ENCODE measurements at regions not wholly inside any gene's neighbourhood (a gene's known extent, or its start where the extent isn't known, plus 50 kb on each side); places are given as distances from the start of the nearest gene placed in this dataset.
A peak's percentile ranks its signal among the peaks of the same experiment; 100 is the strongest.

GRCh38 chr6:170000071-170000843, 248.8 kb downstream of the ERMARD start:
- no peak overlapping the region for H2BK120ac ChIP-seq (ENCODE audit: low read depth, low read length)

DNA sequence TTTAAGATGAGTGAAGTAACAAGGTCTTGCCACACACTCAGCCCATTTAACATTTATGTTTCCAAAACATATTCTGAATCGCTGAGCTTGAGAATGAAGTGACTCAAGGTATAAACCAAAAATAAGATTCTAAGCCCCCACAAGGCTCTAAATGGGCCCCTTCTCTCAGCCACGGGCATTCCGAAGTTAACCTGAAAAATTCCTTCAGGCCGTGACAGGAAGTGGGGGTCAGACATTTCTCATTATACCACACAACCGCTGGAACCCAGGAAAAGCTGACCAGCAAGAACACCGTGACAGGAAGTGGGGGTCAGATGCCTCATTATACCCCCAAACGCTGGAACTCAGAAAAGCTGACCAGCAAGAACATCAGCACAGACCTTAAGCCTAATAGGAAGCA, 247.9 kb downstream of the ERMARD start:
- H3K9ac ChIP-seq (ENCODE audit: low read depth, low read length, poor library complexity), result no peak overlapping the region
- peaks cover 0 to 3% of the 10 kb centered on the region in 2 donors for H3K36me3 ChIP-seq (replicated peaks in 1 of 2; ENCODE audit: control insufficient read depth in 2 of 2, insufficient read depth in 2 of 2, low read length in 2 of 2)
- no peak overlapping the region for H3K18ac ChIP-seq (ENCODE audit: low read length)
- H3K79me1 ChIP-seq (ENCODE audit: low read depth, low read length), result no peaks in the 10 kb centered on the region
- peaks cover 11% of the 10 kb centered on the region in 2 donors for H3K9me3 ChIP-seq (replicated peaks in 1 of 2; ENCODE audit: control insufficient read depth in 2 of 2, insufficient read depth in 1 of 2, low read depth in 1 of 2, low read length in 2 of 2)
- no peak overlapping the region for H2BK120ac ChIP-seq (ENCODE audit: low read depth, low read length)
- no peak overlapping the region for H3K4me3 ChIP-seq (ENCODE audit: low read length in 2 of 2)
- H3K27ac ChIP-seq (replicated peaks; ENCODE audit: low read length), result no peak overlapping the region
- H2BK12ac ChIP-seq (ENCODE audit: low read length), result no peak overlapping the region
- no peak overlapping the region for H4K91ac ChIP-seq (ENCODE audit: low read depth, low read length, poor library complexity)
- no peak overlapping the region for H3K4me2 ChIP-seq (ENCODE audit: insufficient read depth, low read length, poor library complexity, severe bottlenecking)
- no peaks in the 10 kb centered on the region for H3K4me1 ChIP-seq (ENCODE audit: control insufficient read depth in 2 of 2, insufficient read depth in 1 of 2, low read depth in 1 of 2, low read length in 2 of 2)
- no CpG with 5 or more reads among the region's 7 CpGs for WGBS, 2 donors (ENCODE audit: extremely low coverage in 2 of 2, insufficient read length in 2 of 2, insufficient replicate concordance in 1 of 2)
- DNase-seq (ENCODE audit: low spot score), result no peak
- H3K27me3 ChIP-seq (ENCODE audit: control insufficient read depth in 3 of 3, insufficient read depth in 3 of 3, low read depth in 1 of 3, low read length in 3 of 3), result peaks cover 0 to 3% (median 0%) of the 10 kb centered on the region in 3 experiments
- no peak overlapping the region for H2BK5ac ChIP-seq (ENCODE audit: low read length)
- no peak overlapping the region for H4K8ac ChIP-seq (ENCODE audit: low read depth, low read length)
- H2AFZ ChIP-seq (ENCODE audit: low read length), result peak overlapping the region; percentile 33
- H3K14ac ChIP-seq (ENCODE audit: low read length), result no peak overlapping the region
- no peak overlapping the region for H3K23ac ChIP-seq (ENCODE audit: low read depth, low read length, poor library complexity)
- H2AK5ac ChIP-seq (ENCODE audit: low read depth, low read length), result no peak overlapping the region
- H3K4ac ChIP-seq (ENCODE audit: low read length), result no peak overlapping the region
- no peak overlapping the region for H2BK15ac ChIP-seq (ENCODE audit: low read length)

More at GRCh38 chr6:170000071-170000843, 248.8 kb downstream of the ERMARD start:
- Histone ChIP-seq H4K8ac (ENCODE audit: low read depth, low read length) (no peak overlapping the region), H3K9me3 (replicated peaks in 1 of 2; ENCODE audit: control insufficient read depth in 2 of 2, insufficient read depth in 1 of 2, low read depth in 1 of 2, low read length in 2 of 2) (peaks cover 13 to 18% of the 10 kb centered on the region in 2 donors), H2BK15ac (ENCODE audit: low read length) (no peak overlapping the region), H3K23ac (ENCODE audit: low read depth, low read length, poor library complexity) (no peak overlapping the region), H3K4ac (ENCODE audit: low read length) (no peak overlapping the region), H4K91ac (ENCODE audit: low read depth, low read length, poor library complexity) (no peak overlapping the region), H2BK5ac (ENCODE audit: low read length) (no peak overlapping the region), H3K4me3 (ENCODE audit: low read length in 2 of 2) (no peak overlapping the region), H2BK12ac (ENCODE audit: low read length) (no peak overlapping the region), H3K18ac (ENCODE audit: low read length) (no peak overlapping the region), H3K4me2 (ENCODE audit: insufficient read depth, low read length, poor library complexity, severe bottlenecking) (no peak overlapping the region), H3K27me3 (ENCODE audit: control insufficient read depth in 3 of 3, insufficient read depth in 3 of 3, low read depth in 1 of 3, low read length in 3 of 3) (peaks cover 0 to 3% (median 0%) of the 10 kb centered on the region in 3 experiments), H3K36me3 (replicated peaks in 1 of 2; ENCODE audit: control insufficient read depth in 2 of 2, insufficient read depth in 2 of 2, low read length in 2 of 2) (peaks cover 0 to 3% of the 10 kb centered on the region in 2 donors), H3K4me1 (ENCODE audit: control insufficient read depth in 2 of 2, insufficient read depth in 1 of 2, low read depth in 1 of 2, low read length in 2 of 2) (no peaks in the 10 kb centered on the region), H3K79me1 (ENCODE audit: low read depth, low read length) (no peaks in the 10 kb centered on the region), H2AK5ac (ENCODE audit: low read depth, low read length) (no peak overlapping the region), H3K14ac (ENCODE audit: low read length) (no peak overlapping the region), H2AFZ (ENCODE audit: low read length) (no peak overlapping the region), H3K9ac (ENCODE audit: low read depth, low read length, poor library complexity) (no peak overlapping the region), H3K27ac (replicated peaks; ENCODE audit: low read length) (no peak overlapping the region)
- DNase-seq (ENCODE audit: low spot score), result no peak
- WGBS, 2 donors (ENCODE audit: extremely low coverage in 2 of 2, insufficient read length in 2 of 2, insufficient replicate concordance in 1 of 2), result no CpG with 5 or more reads among the region's 8 CpGs

DNA sequence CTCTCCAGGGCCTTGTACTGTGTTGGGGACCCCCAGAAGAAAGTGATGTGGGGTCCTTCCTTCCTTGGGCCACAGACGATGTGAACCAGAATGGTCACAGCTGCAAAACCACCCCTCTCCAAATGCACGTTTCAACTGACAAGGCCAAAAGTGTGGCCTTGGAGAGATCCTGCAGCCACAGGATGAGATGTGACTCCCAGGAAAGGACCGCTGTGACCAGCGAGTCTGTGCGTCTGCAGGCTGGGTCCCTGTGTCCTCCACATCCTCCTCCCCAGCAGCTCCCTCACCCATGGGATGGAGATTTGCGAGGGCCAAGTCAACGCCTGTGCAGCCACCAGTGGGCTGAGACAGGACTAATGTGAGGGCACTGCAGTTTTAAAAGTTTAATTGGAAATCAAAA, 247.0 kb downstream of the ERMARD start:
- Histone ChIP-seq H2BK12ac (ENCODE audit: low read length) (no peak overlapping the region), H2BK15ac (ENCODE audit: low read length) (no peak overlapping the region), H2BK5ac (ENCODE audit: low read length) (no peak overlapping the region), H3K4me3 (ENCODE audit: low read length in 2 of 2) (no peak overlapping the region), H4K8ac (ENCODE audit: low read depth, low read length) (no peak overlapping the region), H3K79me1 (ENCODE audit: low read depth, low read length) (no peaks in the 10 kb centered on the region), H3K36me3 (replicated peaks in 1 of 2; ENCODE audit: control insufficient read depth in 2 of 2, insufficient read depth in 2 of 2, low read length in 2 of 2) (peaks cover 0 to 3% of the 10 kb centered on the region in 2 donors), H4K91ac (ENCODE audit: low read depth, low read length, poor library complexity) (no peak overlapping the region), H2AK5ac (ENCODE audit: low read depth, low read length) (no peak overlapping the region), H2BK120ac (ENCODE audit: low read depth, low read length) (no peak overlapping the region), H3K14ac (ENCODE audit: low read length) (no peak overlapping the region), H3K27me3 (ENCODE audit: control insufficient read depth in 3 of 3, insufficient read depth in 3 of 3, low read depth in 1 of 3, low read length in 3 of 3) (peaks cover 0 to 3% (median 0%) of the 10 kb centered on the region in 3 experiments), H2AFZ (ENCODE audit: low read length) (no peak overlapping the region), H3K4ac (ENCODE audit: low read length) (no peak overlapping the region), H3K9me3 (replicated peaks in 1 of 2; ENCODE audit: control insufficient read depth in 2 of 2, insufficient read depth in 1 of 2, low read depth in 1 of 2, low read length in 2 of 2) (peaks cover 6 to 10% of the 10 kb centered on the region in 2 donors), H3K4me2 (ENCODE audit: insufficient read depth, low read length, poor library complexity, severe bottlenecking) (no peak overlapping the region), H3K9ac (ENCODE audit: low read depth, low read length, poor library complexity) (no peak overlapping the region), H3K27ac (replicated peaks; ENCODE audit: low read length) (no peak overlapping the region), H3K4me1 (ENCODE audit: control insufficient read depth in 2 of 2, insufficient read depth in 1 of 2, low read depth in 1 of 2, low read length in 2 of 2) (peaks cover 0 to 1% of the 10 kb centered on the region in 2 donors), H3K18ac (ENCODE audit: low read length) (peak overlapping the region; percentile 44), H3K23ac (ENCODE audit: low read depth, low read length, poor library complexity) (no peak overlapping the region)
- no CpG with 5 or more reads among the region's 7 CpGs for WGBS, 2 donors (ENCODE audit: extremely low coverage in 2 of 2, insufficient read length in 2 of 2, insufficient replicate concordance in 1 of 2)
- no peak for DNase-seq (ENCODE audit: low spot score)

DNA sequence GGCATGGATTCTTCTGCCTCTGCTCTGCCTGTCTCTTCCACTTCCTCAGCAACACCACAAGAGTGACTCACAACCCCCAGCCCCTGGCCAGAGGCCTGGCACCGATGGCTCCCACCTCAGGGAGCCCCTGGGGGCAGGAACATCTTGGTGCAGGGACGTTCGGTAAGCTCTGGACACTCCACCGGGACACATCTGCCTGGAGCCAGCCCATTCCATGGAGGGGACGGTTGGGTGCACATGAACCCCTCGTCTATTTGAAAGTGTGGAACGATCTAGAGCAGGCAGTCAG, 246.5 kb downstream of the ERMARD start:
- H2BK12ac ChIP-seq (ENCODE audit: low read length), result no peak overlapping the region
- no peak overlapping the region for H2BK5ac ChIP-seq (ENCODE audit: low read length)
- no peaks in the 10 kb centered on the region for H3K79me1 ChIP-seq (ENCODE audit: low read depth, low read length)
- H3K4me1 ChIP-seq (ENCODE audit: control insufficient read depth in 2 of 2, insufficient read depth in 1 of 2, low read depth in 1 of 2, low read length in 2 of 2), result peaks cover 0 to 1% of the 10 kb centered on the region in 2 donors
- H2BK120ac ChIP-seq (ENCODE audit: low read depth, low read length), result no peak overlapping the region
- no CpG with 5 or more reads among the region's 7 CpGs for WGBS, 2 donors (ENCODE audit: extremely low coverage in 2 of 2, insufficient read length in 2 of 2, insufficient replicate concordance in 1 of 2)
- no peak overlapping the region for H2AFZ ChIP-seq (ENCODE audit: low read length)
- no peak overlapping the region for H3K4me3 ChIP-seq (ENCODE audit: low read length in 2 of 2)
- H4K91ac ChIP-seq (ENCODE audit: low read depth, low read length, poor library complexity), result no peak overlapping the region
- no peak overlapping the region for H2BK15ac ChIP-seq (ENCODE audit: low read length)
- peak overlapping the region; percentile 48 for H2AK5ac ChIP-seq (ENCODE audit: low read depth, low read length)
- H3K14ac ChIP-seq (ENCODE audit: low read length), result no peak overlapping the region
- no peak overlapping the region for H3K27ac ChIP-seq (replicated peaks; ENCODE audit: low read length)
- no peak for DNase-seq (ENCODE audit: low spot score)
- peaks cover 0 to 3% (median 0%) of the 10 kb centered on the region in 3 experiments for H3K27me3 ChIP-seq (ENCODE audit: control insufficient read depth in 3 of 3, insufficient read depth in 3 of 3, low read depth in 1 of 3, low read length in 3 of 3)
- no peak overlapping the region for H4K8ac ChIP-seq (ENCODE audit: low read depth, low read length)
- no peak overlapping the region for H3K18ac ChIP-seq (ENCODE audit: low read length)
- no peak overlapping the region for H3K23ac ChIP-seq (ENCODE audit: low read depth, low read length, poor library complexity)
- no peak overlapping the region for H3K9ac ChIP-seq (ENCODE audit: low read depth, low read length, poor library complexity)
- H3K4ac ChIP-seq (ENCODE audit: low read length), result no peak overlapping the region
- H3K4me2 ChIP-seq (ENCODE audit: insufficient read depth, low read length, poor library complexity, severe bottlenecking), result no peak overlapping the region
- peaks cover 0 to 3% of the 10 kb centered on the region in 2 donors for H3K36me3 ChIP-seq (replicated peaks in 1 of 2; ENCODE audit: control insufficient read depth in 2 of 2, insufficient read depth in 2 of 2, low read length in 2 of 2)
- peaks cover under 1 to 4% of the 10 kb centered on the region in 2 donors for H3K9me3 ChIP-seq (replicated peaks in 1 of 2; ENCODE audit: control insufficient read depth in 2 of 2, insufficient read depth in 1 of 2, low read depth in 1 of 2, low read length in 2 of 2)
